Pons (tissue), 1 donor: ENCODE measurements at regions not wholly inside any gene's neighbourhood (a gene's known extent, or its start where the extent isn't known, plus 50 kb on each side); places are given as distances from the start of the nearest gene placed in this dataset.
"Not testable (repeated sequence)": the region's sequence is repeated elsewhere in the genome, so short reads cannot be mapped to it uniquely, and the experiment has no call there.

Experiments
- DNase-seq: peaks from one replicate; pipeline ENCODE4 v3.0.0-alpha.2; 2016; ENCODE audit warnings: low spot score

GRCh38 chr6:14397518-14397901 is 279.9 kb downstream of the CD83 start:
- no peak for DNase-seq

GRCh38 chr6:14398953-14399352 is 281.4 kb downstream of the CD83 start:
- DNase-seq, result no peak

DNA sequence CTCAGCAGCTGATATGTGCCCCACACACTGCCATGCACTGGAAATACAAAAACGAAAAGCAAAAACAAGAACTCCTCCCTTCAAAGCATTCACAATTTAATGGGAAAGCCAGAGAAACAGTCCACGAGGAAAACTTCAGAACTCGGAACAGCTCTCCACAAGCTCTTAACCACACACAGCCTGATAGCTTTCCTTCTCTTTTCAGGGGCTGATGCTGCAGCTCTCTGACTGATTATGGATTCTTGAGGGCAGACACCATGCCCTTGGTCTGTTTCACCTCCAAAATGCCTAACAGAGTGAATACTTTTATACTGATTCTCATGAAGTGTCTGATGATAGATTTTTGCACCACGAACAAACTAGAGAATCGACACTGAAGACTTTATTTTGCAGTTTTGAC is 282.1 kb downstream of the CD83 start:
- no peak for DNase-seq

DNA sequence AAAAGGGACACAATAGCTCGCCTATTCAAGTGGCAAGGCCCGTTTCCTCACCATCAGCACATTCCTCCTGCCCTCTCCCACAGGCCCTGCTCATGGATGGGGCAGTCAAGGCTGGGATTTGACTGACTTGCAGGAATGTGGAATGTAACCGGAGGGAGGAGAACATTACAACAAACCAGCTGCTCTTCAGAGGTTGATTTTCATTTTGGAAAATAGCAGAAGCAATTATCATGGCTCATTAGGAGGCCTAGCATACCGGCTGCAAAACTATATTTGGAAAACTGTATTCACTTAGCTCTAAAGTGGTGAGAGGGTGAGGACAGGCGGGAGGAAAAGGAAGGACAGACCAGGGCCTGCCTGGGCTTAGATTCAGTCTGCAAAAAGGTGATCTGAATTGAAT is 283.7 kb downstream of the CD83 start:
- no peak for DNase-seq

DNA sequence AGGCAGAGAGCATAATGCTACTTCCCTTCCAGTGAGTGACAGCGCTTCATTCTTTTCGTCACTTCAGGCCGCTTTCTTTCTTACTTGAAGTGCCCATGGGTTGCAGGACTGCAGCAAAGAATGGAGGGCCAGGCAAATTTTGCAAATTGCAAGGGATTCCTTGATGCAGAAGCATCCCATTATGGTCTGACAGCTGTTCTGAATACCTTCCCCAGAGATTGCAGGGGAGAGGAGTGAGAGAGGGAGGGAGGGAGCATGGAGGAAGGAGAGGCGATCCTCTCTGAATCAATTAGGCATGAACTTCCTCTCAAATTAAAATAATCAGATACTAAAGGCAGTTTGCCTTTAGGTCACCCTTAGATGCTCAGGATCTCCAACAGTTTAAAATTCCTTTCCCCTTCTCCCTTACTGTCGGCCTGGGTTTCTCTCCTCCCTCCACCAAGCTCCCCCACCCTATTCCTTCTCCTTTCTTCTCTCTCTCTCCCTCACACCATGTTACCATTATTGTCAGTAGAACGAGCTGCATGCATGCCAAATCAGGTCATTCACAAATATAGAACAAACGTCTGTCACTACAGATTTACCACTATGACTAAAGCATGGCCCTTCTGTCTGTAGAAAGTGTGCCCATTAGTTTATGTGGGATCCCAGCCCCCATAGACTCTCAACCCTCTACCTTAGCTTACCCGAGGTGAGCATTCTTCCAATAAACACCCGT is 289.2 kb downstream of the CD83 start:
- no peak for DNase-seq

GRCh38 chr6:14408446-14408845 is 290.9 kb downstream of the CD83 start:
- DNase-seq, result no peak

DNA sequence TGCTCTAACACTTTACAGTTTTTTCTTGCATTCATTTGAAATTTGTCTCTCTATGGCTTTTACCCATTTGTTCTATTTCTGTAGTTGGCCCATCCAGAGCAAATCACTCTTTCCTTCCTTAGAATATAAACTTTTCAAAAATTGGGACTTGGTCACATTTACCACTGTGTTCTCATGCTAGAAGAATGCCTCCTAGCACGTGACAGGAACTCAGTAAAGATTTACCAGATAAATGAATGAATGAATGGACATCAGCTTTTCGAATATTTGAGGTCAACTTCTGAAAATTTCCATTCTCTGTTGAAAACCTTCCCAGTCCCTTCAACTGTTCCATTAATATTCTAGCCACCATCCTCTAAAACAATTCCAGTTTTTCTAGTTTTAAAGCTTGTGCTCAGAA is 294.5 kb downstream of the CD83 start:
- no peak for DNase-seq

DNA sequence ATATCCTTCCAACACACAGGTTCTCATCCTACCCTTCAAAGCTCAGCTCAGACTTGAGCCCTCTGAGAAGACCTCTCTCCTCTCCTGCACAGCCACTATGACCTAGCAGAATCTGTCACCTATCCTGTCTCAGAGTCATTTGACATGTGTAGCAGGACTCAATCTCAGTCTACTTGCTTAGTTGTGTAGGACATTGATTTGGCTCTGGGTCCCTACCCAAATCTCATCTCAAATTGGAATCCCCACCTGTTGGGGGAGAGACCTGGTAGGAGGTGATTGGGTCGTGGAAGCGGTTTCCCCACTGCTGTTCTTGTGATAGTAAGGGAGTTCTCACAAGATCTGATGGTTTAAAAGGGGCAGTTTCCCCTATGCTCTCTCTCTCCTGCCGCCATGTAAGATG is 297.9 kb downstream of the CD83 start:
- no peak for DNase-seq

- no peak for DNase-seq
Observed at GRCh38 chr6:14417377-14417776, 299.8 kb downstream of the CD83 start.

- not testable (repeated sequence) for DNase-seq
Observed at GRCh38 chr6:14419224-14419623, 301.7 kb downstream of the CD83 start.

DNA sequence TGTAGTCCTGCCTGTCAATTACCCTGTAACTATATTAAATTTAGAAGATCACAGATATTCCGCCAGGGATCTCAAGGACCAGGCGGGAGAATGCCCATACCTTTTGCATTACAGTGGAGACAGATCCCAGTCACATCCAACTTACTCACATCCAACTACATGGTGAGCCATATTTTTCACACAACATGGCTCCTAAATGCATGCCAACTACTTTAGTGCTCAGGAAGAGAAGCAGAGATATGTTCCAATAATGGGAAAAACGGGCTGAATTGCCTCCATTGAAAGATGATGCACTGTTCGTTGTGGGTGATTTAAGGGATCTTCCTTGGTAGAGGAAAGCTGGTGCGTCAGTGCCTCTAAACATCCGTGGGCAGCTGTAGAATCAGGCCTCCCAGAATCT is 304.5 kb downstream of the CD83 start:
- no peak for DNase-seq

- no peak for DNase-seq
Observed at GRCh38 chr6:14422917-14423316, 305.3 kb downstream of the CD83 start.

DNA sequence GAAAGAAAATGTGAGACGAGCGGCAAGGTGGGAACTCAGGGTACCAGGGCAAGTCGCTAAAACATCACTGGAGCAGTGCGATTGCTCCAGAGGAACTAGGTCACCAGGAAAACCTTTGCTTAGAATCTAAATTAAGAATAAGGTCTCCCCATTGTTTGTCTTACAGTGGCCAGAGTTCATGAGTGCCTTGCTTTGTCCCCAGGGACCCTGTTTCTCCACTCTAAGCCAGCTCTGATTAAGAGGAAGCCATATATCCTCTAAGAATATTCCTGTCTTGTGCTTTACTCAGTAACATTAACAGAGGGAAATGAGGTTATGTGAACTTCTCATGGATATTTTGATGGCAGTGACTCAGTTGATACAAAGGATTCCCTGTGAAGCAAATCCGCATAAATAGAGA is 305.8 kb downstream of the CD83 start:
- DNase-seq, result no peak

DNA sequence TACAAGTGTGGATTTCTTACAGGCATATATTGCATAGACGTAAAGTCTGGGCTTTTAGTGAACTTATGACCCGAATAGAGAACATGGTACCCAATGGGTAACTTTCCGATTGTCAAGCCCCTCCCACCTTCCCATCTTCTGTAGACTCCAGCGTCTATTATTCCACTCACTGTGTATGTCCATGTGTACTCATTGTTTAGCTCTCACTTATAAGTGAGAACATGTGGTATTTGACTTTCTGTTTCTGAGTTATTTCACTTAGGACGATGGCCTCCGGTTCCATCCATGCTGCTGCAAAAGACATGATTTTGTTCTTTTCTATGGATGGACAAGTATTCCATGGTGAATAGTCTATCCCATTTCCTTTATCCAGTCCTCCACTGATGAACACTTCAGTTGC is 306.4 kb downstream of the CD83 start:
- no peak for DNase-seq

DNA sequence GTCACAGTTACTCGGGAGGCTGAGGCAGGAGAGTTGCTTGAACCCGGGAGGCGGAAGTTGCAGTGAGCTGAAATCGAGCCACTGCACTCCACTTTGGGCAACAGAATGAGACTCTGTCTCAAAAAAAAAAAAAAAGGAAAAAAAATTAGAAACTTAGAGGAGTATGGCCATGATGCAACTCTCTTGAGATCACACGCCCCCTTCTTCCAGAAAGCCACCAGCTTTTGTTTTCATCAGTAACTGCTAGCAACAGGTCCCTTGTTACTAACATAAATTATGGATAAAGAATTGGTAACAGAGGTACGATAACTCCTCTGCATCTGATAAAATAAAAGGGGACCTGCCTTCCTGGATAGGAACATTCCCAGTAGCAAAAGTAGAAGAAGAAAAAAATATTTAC is 308.2 kb downstream of the CD83 start:
- DNase-seq, result no peak

DNA sequence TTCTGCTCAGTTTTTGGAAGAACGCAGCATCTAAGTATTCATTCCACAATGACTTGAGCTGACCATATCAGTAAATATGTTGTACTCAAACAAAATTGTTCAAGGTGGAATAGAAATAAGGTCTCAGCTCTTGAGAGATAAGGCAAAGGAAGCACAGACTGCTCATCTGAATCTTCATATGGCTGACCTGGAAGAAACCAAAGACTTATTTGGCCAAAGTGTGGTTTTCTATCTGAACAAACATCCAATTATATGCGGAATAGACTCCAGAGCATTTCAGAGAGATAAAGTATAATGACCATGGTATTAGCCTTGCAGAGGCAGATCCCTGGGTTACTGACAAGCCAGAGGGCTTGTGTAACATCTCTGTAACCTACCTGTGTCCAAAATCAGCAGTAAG is 308.7 kb downstream of the CD83 start:
- no peak for DNase-seq

- no peak for DNase-seq
Observed at GRCh38 chr6:14428269-14428668, 310.7 kb downstream of the CD83 start.

- DNase-seq, result no peak
Observed at GRCh38 chr6:14429396-14429795, 311.8 kb downstream of the CD83 start.

GRCh38 chr6:14430218-14430617 is 312.6 kb downstream of the CD83 start:
- no peak for DNase-seq

GRCh38 chr6:14431385-14432330 is 314.1 kb downstream of the CD83 start:
- no peak for DNase-seq

- no peak for DNase-seq
Observed at GRCh38 chr6:14434916-14435690, 317.5 kb downstream of the CD83 start.

- DNase-seq, result no peak
Observed at GRCh38 chr6:14436592-14437132, 319.1 kb downstream of the CD83 start.
